Hematopoietic multipotent progenitor cell (in vitro differentiated cells): ENCODE measurements at regions not wholly inside any gene's neighbourhood (a gene's known extent, or its start where the extent isn't known, plus 50 kb on each side); places are given as distances from the start of the nearest gene placed in this dataset.
"Not testable (repeated sequence)": the region's sequence is repeated elsewhere in the genome, so short reads cannot be mapped to it uniquely, and the experiment has no call there.

Source experiments
- DNase-seq, 3 donors: peaks; one replicate each; pipeline ENCODE4 v3.0.0-alpha.2; 2011 to 2015; ENCODE audit warnings: low read depth in 2 of 3, low spot score in 2 of 3

DNA sequence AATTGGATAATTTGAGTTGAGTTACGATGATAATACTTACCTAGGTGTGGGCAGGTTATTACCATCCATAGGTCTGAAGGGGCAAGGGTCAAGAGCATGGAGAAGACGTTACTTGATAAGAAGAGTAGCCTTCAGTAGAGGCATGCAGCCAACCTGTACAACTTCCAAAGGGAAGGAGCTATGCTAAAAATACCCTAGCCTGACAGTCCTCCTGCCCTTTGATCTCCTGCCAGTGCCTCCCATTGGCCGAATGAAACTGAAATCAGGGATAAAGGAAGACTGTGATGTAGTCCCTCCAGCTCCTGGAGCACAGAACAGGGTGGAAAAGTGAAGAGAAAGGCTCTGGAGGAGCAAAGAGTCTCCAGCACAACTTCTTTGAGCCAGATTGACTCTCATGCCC lies 487.4 kb downstream of the ADCYAP1 start:
- DNase-seq: no peak

DNA sequence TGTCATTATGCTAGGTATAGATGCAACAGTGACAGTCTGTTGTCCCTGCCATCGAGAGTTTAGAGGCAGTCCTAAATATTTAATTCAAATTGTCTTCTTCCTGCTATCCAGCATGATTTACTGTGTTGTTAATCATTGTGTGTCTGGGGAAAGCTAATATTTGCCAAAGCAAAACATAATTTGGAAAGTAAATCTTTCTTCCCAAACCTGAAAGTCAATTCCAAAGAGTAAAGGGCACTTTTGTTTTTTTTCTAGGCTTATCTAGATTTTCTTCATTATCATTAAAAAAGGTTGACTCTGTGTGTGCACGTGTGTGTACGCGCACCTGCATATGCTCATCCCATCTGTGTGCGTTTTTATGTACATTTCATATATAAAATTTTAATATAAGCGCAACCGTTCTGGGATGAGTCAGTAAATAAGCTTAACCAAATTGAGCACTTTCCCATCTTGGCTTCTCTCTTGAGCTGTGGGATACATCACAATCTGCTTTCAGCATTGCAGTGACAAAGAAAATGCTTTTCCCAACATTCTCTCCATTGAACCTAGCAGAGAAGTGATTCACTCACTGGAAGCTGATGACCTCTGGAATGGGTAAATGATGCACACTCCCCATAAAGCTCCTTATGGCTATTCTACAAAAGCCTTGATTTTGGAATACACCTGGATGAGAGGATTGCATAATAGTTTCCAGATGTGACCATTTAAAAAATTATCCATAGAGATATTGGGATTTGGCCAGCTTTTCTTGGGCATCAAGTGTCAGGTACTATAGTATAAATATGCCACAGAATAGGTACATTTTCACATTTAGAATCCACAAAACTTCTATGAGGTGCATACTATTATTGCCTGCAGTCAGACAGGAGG lies 488.4 kb downstream of the ADCYAP1 start:
- no peak for DNase-seq

DNA sequence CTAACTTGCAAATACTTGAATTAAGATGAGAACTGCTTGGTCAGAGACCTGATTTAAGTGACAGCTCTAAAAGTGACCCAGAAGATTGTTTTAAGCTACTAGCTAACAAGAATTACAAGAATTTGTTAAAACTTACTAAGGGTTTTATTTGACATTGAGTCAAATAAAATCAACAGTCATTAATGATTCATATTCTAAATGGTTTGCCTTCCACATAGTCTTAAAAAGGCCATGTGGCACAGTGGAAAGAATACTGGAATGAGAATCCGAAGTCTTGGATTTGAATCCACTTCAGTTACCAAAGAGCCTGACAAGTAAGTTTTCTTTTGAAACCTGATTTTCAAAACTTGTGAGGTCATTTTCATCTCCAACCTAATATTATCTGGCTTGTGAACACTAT lies 489.3 kb downstream of the ADCYAP1 start:
- DNase-seq: no peak

DNA sequence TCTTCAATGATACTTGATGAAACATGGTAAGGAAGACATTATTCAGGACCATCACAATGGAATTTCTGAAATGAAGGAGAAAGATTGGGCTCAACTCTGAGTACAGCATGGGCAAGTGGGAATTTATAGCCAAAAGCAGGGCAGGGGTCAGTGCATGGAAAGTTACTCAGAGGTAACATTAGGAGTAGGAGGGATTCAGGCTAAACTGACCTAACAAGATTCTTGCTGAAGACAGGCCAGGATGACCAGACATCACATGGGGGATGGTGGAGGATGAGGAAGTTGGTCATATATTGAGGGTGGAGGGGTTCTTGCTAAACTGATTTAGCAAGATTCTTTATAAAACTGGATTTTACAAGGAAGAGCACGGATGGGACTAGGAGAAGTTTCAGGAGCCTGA lies 489.8 kb downstream of the ADCYAP1 start:
- DNase-seq: no peak

DNA sequence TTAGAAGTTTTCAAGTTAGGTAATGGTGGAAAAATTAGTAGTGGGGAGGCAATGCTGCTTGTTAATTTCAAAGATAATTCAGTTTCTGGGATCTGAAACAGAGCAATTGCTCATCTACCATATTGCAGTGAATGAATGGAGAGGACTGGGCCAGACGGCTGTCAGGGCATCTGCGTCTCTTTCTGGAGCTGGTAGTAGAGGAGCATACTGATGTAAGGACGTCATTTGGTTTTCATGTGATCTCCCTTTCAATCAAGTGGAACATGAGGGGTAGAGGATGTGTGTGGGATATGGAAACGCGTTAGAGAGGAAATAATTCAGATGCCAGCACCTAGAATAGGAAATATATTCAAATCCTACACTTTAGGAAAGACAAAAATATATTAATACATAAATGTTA lies 490.3 kb downstream of the ADCYAP1 start:
- no peak for DNase-seq

DNA sequence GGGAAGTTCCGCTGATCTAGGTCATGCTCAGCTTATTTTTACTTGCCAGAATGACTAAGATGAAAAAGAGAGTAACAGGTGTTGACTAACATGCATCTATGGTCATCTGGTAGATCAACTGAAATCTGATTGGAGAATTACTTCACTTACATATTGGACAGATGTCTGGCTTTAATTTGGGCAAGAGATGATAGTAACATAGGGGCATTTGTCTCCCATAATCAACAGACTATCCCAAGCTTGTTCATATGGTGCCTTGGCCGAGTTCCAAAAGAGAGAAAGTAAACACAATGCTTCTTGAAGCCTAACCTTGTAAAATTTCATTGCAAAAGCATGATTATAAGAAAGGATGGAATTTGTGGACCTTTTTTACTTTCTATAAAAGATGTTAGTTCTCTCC lies 503.7 kb downstream of the ADCYAP1 start:
- DNase-seq: no peak

DNA sequence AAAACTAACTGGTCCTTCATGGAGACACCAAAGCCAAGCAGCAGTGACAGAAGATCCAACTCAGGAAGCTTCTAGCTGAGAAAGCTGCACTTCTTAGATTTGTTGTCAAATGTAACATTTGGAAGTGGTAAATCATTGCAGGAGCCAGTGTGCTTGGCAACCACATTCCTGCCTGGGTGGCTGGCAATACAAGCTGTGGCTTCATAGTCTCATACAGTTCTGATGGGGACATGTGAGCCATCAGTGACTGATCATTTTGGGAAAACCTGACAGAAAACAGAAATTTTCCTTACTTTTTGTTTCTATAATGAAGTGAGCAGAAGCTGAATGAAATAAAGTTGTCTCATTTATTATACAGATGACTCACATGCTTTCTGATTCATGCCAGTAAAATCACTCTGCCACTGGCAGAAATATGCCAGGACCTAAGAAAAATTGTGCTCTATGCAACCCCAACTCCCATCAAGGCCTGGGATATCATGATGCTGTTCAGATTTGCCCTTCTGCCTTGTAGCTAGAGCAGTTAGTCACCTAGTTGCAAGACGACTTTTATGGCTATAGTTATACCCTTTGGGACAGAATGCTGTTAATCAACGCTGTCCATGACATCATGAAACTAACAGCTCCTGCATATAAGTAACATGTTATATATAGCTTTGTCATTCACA lies 508.1 kb downstream of the ADCYAP1 start:
- DNase-seq: no peak

DNA sequence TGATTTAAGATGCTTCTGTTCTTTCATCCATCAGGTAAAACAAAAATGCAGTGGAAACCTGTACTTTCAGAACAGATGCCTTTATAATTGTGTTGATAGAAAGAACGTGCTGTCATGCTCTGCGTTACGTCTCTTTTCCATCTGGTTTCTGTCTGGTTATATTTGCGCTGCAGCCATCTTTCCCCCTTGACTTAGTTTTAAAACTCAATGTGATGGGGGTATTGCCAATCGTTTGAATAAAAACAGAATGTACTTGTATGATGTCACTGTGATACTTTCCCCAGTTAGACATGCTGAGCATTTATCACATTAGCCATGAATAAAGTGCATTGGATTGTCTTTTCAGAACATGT lies 508.6 kb downstream of the ADCYAP1 start:
- DNase-seq: no peak

DNA sequence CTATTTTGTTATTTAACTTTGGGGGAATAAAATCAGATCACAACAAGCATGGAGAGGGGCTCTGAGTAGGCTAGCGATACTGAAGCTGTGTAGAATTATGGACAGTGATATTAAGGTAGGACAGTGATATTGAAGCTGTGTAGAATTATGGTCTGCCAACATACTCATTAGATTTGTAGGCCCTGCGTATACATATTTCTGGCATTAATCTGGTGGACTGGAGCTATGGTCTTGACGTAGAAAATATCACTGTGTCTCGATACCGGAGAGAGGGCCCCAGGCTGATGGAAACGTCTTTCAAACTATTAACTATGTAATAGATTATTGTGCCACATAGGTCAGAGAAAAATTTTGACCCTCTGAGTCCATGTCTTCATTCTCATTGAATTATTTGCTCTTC lies 511.4 kb downstream of the ADCYAP1 start:
- no peak for DNase-seq

DNA sequence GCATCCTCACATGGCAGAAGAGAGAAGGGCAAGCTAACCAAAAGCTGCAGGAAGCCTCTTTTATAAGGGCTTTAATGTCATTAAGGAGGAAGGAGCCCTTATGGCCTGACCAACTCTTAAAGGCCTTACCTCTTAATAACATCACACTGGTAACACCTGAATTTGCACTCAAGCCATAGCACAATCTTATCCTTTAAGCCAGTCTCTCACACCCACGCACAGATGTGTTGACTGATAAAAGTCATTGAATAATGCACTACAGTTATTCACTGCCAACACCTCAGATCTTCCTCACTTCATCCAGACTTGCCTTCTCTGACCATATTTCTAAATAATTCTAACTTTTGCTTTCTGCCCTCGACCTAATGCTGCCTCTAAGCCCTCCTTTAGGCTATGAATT lies 516.8 kb downstream of the ADCYAP1 start:
- no peak for DNase-seq

DNA sequence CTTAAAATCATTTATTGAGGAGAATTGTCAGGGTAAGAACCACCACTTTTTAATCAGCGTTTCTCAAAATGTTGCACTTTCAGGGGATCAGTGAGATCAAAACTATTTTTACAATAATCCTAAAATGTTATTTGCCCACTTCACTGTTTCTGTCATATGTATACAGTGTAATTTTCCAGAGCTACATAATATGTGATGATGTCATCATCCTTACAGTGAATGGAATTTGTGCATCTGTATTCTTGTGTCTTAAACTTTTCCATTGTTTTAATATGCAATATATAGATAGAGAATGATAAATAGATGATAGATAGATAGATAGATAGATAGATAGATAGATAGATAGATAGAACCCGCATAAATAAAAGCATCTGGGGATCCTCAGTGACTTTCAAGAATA lies 518.0 kb downstream of the ADCYAP1 start:
- DNase-seq: no peak

DNA sequence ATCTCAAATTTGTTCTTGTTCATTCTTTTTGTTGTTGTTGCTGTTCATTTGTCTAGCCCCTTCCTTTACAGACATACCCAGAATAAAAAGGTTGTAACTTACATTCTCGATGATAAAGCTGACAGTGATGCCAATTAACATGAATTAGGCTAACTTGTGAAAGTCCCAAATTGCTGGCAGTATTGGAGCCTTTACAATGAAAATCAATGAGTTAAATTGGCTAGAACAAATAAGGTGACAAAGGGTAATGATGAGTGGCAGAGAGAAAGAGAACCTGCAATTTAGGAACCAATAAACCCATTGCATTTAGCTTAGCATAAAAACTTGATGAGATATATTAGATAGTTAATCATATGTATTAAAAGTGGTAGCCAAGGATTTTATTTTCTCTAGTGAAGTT lies 521.0 kb downstream of the ADCYAP1 start:
- no peak for DNase-seq

DNA sequence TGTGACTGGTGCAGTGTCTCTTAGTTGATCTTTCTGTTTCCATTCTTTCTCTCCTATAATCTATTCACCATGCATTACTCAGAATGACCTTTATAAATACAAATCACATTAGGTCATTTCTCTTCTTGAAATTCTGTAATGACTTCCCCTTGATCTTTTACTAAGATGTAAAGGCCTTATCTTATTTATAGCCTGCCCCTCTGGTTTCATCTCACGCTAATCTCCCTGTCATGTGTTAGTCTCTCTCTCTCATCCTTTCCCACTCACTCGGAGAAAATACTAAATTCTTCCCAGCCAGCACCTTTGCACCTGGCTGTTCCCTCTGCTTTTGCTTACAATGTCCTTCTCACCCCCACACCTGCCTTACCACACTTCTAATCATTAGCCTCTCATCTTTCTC lies 530.8 kb downstream of the ADCYAP1 start:
- DNase-seq: no peak

DNA sequence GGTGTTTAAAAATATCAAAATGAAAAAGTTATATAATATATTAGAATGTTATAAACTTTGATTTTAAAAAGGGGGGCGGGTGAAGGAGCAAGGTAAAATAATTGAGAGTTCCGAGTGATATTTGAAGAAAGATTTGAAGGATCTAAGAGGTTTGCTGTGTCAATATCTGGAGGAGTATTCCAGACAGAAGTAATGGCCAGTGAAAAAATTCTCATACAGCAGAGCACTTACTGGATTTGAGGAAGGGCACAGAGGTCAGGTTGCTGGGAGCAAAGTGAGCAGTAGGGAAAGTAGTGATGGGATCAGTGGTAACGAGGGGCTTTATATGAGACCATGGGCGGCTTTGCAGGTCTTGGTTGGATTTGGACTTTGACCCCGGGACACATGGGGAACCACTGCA lies 531.5 kb downstream of the ADCYAP1 start:
- no peak for DNase-seq

DNA sequence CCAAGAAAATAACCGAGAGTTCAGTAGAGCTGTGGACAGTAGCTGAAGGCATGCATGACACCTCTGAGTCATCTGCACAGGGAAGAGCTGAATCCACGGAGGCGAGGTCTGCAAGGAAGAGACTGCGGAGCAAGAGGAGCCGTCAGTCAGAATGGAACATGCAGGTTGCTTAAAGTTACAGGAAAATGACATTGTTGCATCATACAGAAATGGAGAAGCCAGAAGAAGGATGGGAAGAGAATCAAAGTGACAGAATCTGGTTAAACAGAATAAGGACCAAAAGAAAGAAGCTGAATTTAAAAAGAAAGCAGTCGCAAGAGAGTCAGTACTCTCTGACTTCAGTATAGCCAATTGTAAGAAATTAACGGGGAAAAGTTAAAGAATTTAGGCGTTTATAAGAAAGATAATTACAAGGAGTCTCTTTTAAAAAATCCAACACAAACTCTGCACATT lies 533.8 kb downstream of the ADCYAP1 start:
- DNase-seq: no peak

DNA sequence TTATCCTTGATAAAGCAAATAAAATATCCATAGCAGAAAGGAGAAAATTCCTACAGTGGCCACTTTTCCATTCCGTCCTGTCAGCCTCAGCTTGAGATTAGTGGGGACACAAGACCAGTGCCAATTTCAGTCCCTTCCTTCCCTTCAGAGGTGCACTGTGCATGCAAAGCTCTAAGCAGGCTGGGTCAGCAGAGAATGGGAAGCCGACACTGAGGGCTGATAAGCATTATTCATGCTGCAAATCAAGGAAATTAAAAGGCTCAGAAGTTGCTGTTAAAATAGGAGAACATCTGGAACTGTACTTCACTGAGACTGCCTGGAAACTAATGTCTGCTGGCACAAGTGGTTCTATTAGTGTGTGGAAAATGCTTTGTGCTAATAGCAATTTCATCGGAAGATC lies 534.3 kb downstream of the ADCYAP1 start:
- DNase-seq: no peak

DNA sequence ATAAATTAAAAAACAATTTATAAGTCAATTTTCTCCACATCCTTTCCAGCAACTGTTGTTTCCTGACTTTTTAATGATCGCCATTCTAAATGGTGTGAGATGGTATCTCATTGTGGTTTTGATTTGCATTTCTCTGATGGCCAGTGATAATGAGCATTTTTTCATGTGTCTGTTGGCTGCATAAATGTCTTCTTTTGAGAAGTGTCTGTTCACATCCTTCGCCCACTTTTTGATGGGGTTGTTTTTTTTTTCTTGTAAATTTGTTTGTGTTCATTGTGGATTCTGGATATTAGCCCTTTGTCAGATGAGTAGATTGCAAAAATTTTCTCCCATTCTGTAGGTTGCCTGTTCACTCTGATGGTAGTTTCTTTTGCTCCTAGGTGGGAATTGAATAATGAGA lies 539.4 kb downstream of the ADCYAP1 start:
- DNase-seq: not testable (repeated sequence)

DNA sequence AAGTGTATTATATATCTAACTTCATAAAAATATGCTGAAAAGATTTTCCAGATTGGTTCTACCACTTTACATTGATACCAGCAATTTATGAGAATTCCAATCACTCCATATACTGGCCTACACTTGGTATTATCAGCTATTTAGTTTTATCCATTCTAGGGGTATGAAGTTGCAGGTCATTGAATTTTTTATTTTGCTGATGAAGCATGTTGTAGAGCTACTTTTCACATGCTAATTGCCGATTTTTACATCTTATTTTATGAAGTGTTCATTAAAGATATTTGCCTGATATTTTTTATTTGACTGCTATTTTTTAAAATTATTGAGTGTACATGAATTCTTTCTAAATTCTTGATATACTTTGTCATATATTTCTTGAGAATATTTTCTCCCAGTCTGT lies 542.1 kb downstream of the ADCYAP1 start:
- no peak for DNase-seq

DNA sequence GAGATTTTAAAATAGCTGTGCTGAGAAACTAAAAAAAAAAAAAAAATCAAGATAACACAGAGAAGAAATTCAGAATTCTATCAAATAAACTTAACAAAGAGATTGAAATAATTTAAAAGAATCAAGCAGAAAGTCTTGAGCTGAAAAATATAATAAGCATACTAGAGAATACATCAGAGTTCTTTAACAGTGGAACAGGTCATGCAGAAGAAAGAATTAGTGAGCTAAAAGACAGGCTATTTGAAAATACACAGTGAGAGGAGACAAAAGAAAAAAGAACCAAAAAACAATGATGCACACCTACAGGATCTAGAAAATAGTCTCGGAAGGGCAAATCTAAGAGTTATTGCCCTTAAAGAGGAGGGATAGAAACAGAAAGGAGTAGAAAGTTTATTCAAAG lies 548.1 kb downstream of the ADCYAP1 start:
- no peak for DNase-seq

DNA sequence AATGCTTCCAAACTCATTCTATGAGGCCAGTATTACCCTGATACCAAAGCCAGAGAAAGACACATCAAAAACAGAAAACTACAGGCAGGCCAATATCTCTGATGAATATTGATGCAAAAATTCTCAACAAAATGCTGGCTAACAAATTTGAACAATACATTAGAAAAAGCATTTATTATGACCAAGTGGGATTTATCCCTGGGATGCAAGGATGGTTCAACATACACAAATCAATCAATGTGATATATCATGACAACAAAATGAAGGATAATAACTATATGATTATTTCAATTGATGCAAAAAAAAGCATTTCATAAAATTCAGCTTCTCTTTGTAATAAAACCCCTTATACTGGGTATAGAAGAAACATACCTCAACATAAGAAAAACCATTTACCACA lies 550.9 kb downstream of the ADCYAP1 start:
- no peak for DNase-seq

DNA sequence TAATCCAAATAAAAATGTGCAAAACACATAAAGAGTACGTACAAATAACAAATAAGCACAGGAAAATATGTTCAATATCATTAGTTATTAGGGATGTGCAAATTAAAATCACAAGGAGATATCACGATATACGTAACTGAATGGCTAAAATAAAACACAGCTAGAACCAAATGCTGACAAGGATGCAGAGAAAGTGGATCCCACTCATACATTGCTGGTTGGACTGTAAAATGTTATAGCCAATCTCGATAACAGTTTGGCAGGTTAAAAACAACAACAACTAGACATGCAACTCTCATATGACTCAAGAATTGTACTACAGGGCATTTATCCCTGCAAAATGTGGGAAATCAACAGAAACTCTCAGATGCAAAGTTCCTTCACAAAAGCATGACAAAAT lies 553.9 kb downstream of the ADCYAP1 start:
- DNase-seq: no peak

DNA sequence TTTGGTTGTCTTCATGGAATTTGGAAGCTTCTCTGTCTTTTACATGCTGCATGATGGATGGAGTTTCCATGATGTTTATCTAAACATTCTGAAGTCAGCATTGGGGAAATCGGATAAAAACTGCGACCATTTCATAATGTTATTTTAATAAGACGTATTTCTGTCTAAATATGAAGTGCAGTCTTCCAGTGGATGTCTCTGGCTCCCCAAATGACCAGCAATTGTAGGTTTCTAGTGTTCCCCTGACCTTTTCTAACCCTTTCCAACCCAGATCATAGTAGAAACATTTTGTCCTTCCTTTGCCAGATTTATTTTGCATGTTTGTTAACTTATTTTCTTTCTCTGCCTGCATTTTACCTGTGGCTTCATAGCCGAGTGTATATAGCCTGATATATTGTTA lies 559.3 kb downstream of the ADCYAP1 start:
- DNase-seq: no peak
